GM23338 (cell line): ENCODE measurements at regions not wholly inside any gene's neighbourhood (a gene's known extent, or its start where the extent isn't known, plus 50 kb on each side); places are given as distances from the start of the nearest gene placed in this dataset.

Source experiments
- ATAC-seq: fragments of 200-7000 bp; cut with Tn5 transposase; 3 replicates; pipeline ENCODE4 v1.9.1; 2020
- DNase-seq: peaks from one replicate; pipeline ENCODE4 v3.0.0-alpha.2; 2015; ENCODE audit warnings: low spot score
- H2AFZ ChIP-seq: fragments of 200-600 bp; sonication (generic); 2 replicates; pipeline ENCODE4 v1.8.0; 2016; ENCODE audit warnings: antibody characterized with exemption, mild to moderate bottlenecking, moderate library complexity
- H3F3A ChIP-seq: fragments of 200-600 bp; sonication (generic); replicated peaks from 2 replicates; pipeline ENCODE4 v1.8.0; 2017; ENCODE audit warnings: antibody characterized with exemption, mixed run types, low read depth
- H3K27ac ChIP-seq: fragments of 200-600 bp; sonication (generic); 2 replicates; pipeline ENCODE4 v1.6.1; 2016; ENCODE audit warnings: low read depth
- H3K27me3 ChIP-seq: fragments of 200-600 bp; sonication (generic); 2 replicates; pipeline ENCODE4 v1.8.0; 2016; ENCODE audit warnings: mild to moderate bottlenecking, mixed run types, moderate library complexity; ENCODE audit not compliant: insufficient read depth
- H3K36me3 ChIP-seq: fragments of 200-600 bp; sonication (generic); 2 replicates; pipeline ENCODE4 v1.8.0; 2016; ENCODE audit warnings: mild to moderate bottlenecking; ENCODE audit not compliant: insufficient read depth
- H3K4me1 ChIP-seq: fragments of 200-600 bp; sonication (generic); 2 replicates; pipeline ENCODE4 v1.8.0; 2016; ENCODE audit warnings: mild to moderate bottlenecking, moderate library complexity; ENCODE audit not compliant: insufficient read depth
- H3K4me2 ChIP-seq: fragments of 200-600 bp; sonication (generic); 2 replicates; pipeline ENCODE4 v1.7.1; 2017; ENCODE audit warnings: mixed run types
- H3K4me3 ChIP-seq: fragments of 200-600 bp; sonication (generic); 2 replicates; pipeline ENCODE4 v1.6.1; 2016; ENCODE audit warnings: mixed run types
- H3K79me2 ChIP-seq: fragments of 200-600 bp; sonication (generic); replicated peaks from 2 replicates; pipeline ENCODE4 v1.8.0; 2017; ENCODE audit warnings: mild to moderate bottlenecking; ENCODE audit not compliant: insufficient read depth
- H3K9me2 ChIP-seq: fragments of 200-600 bp; sonication (generic); 2 replicates; pipeline ENCODE4 v1.8.0; 2017; ENCODE audit not compliant: insufficient read depth
- H4K20me1 ChIP-seq: fragments of 200-600 bp; sonication (generic); replicated peaks from 2 replicates; pipeline ENCODE4 v1.8.0; 2017; ENCODE audit warnings: mild to moderate bottlenecking; ENCODE audit not compliant: insufficient read depth
- H3K27ac Mint-ChIP-seq: 2 replicates; pipeline ENCODE4 v1.8.0; 2020; ENCODE audit warnings: inconsistent platforms, mild to moderate bottlenecking, moderate library complexity, mixed read lengths
- H3K27me3 Mint-ChIP-seq: 3 replicates; pipeline ENCODE4 v1.8.0; 2022; ENCODE audit warnings: low read depth, mild to moderate bottlenecking, moderate library complexity, mixed read lengths, inconsistent platforms; ENCODE audit not compliant: insufficient read depth, poor library complexity
- H3K36me3 Mint-ChIP-seq: 3 replicates; pipeline ENCODE4 v1.8.0; 2021; ENCODE audit warnings: low read depth, mild to moderate bottlenecking, inconsistent platforms, moderate library complexity, mixed read lengths
- H3K4me1 Mint-ChIP-seq: 3 replicates; pipeline ENCODE4 v1.8.0; 2020; ENCODE audit warnings: mild to moderate bottlenecking, inconsistent platforms, mixed read lengths
- H3K4me3 Mint-ChIP-seq: 3 replicates; pipeline ENCODE4 v1.8.0; 2021; ENCODE audit warnings: moderate library complexity, mild to moderate bottlenecking, inconsistent platforms, mixed read lengths
- H3K9me3 Mint-ChIP-seq: 3 replicates; pipeline ENCODE4 v1.8.0; 2020; ENCODE audit warnings: moderate library complexity, mild to moderate bottlenecking, inconsistent platforms, mixed read lengths
- CREB1 ChIP-seq: fragments of 250-450 bp; sonication (Bioruptor Pico); IDR thresholded peaks from 2 replicates; pipeline ENCODE4 v1.5.0; 2020; ENCODE audit warnings: low read depth, mild to moderate bottlenecking, moderate library complexity
- EZH2phosphoT487 ChIP-seq: fragments of 200-600 bp; sonication (generic); IDR thresholded peaks from one replicate; pipeline ENCODE4 v1.8.1; 2018; ENCODE audit warnings: antibody characterized with exemption; ENCODE audit not compliant: unreplicated experiment
- POLR2AphosphoS5 ChIP-seq: IDR thresholded peaks from 2 replicates; pipeline ENCODE4 v1.6.1; 2016; ENCODE audit warnings: antibody characterized with exemption, low read depth
- REST ChIP-seq: IDR thresholded peaks from one replicate; pipeline ENCODE4 v1.6.1; 2018; ENCODE audit warnings: antibody characterized with exemption; ENCODE audit not compliant: unreplicated experiment
- TF ChIP-seq, protein P1 (sequence below): fragments of 250-450 bp; sonication (Bioruptor Pico); IDR thresholded peaks from 2 replicates; pipeline ENCODE4 v1.5.0; 2020; ENCODE audit warnings: mild to moderate bottlenecking, moderate library complexity

GRCh38 chr6:89025633-89026032 is 54.9 kb upstream of the PNRC1 start:
- Histone ChIP-seq H2AFZ (peak overlapping the region; percentile 60; the same call in 1 of the 2 replicates), H3K27me3 (no peaks in the 10 kb centered on the region), H4K20me1 (no peaks in the 10 kb centered on the region), H3F3A (no peaks in the 10 kb centered on the region), H3K9me2 (no peaks in the 10 kb centered on the region), H3K4me2 (no peak overlapping the region), H3K27ac (no peak overlapping the region), H3K4me3 (no peak overlapping the region), H3K36me3 (no peaks in the 10 kb centered on the region), H3K79me2 (no peaks in the 10 kb centered on the region), H3K4me1 (peaks cover 23% of the 10 kb centered on the region; the same call in 1 of the 2 replicates)
- H3K4me3 Mint-ChIP-seq, result no peak overlapping the region
- no peak for DNase-seq
- H3K4me1 Mint-ChIP-seq, result peaks cover 24% of the 10 kb centered on the region
- H3K36me3 Mint-ChIP-seq, result no peaks in the 10 kb centered on the region
- H3K27ac Mint-ChIP-seq, result no peak overlapping the region
- H3K9me3 Mint-ChIP-seq, result no peaks in the 10 kb centered on the region
- no peak for ATAC-seq
- TF ChIP-seq EZH2phosphoT487, result no peak
- no peak for TF ChIP-seq REST
- H3K27me3 Mint-ChIP-seq, result peaks cover 5% of the 10 kb centered on the region

DNA sequence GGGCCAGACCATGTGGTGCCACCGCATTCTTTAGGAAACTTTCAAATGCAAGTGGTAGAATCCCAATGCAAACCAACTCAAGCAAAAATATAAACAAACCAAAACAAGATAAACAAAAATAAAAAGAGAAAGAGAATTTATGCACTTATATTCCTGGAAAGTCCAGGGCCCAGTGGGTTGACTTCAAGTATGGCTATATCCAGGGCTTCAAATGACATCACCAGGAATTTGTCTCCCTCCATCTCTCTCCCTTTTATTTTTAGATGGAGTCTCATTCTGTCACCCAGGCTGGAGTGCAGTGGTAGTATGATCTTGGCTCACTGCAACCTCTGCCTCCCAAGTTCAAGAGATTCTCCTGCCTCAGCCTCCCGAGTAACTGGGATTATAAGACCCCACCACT is 56.1 kb upstream of the PNRC1 start:
- no peak overlapping the region for H3K27ac ChIP-seq
- H3K4me3 Mint-ChIP-seq, result no peak overlapping the region

More for the DNA sequence above, 56.1 kb upstream of the PNRC1 start:
- H2AFZ ChIP-seq, result no peak overlapping the region
- peaks cover 23% of the 10 kb centered on the region; the same call in 1 of the 2 replicates for H3K4me1 ChIP-seq
- no peak for TF ChIP-seq CREB1 (CRISPR knock-in tag)
- TF ChIP-seq REST, result no peak
- TF ChIP-seq, protein P1, sequence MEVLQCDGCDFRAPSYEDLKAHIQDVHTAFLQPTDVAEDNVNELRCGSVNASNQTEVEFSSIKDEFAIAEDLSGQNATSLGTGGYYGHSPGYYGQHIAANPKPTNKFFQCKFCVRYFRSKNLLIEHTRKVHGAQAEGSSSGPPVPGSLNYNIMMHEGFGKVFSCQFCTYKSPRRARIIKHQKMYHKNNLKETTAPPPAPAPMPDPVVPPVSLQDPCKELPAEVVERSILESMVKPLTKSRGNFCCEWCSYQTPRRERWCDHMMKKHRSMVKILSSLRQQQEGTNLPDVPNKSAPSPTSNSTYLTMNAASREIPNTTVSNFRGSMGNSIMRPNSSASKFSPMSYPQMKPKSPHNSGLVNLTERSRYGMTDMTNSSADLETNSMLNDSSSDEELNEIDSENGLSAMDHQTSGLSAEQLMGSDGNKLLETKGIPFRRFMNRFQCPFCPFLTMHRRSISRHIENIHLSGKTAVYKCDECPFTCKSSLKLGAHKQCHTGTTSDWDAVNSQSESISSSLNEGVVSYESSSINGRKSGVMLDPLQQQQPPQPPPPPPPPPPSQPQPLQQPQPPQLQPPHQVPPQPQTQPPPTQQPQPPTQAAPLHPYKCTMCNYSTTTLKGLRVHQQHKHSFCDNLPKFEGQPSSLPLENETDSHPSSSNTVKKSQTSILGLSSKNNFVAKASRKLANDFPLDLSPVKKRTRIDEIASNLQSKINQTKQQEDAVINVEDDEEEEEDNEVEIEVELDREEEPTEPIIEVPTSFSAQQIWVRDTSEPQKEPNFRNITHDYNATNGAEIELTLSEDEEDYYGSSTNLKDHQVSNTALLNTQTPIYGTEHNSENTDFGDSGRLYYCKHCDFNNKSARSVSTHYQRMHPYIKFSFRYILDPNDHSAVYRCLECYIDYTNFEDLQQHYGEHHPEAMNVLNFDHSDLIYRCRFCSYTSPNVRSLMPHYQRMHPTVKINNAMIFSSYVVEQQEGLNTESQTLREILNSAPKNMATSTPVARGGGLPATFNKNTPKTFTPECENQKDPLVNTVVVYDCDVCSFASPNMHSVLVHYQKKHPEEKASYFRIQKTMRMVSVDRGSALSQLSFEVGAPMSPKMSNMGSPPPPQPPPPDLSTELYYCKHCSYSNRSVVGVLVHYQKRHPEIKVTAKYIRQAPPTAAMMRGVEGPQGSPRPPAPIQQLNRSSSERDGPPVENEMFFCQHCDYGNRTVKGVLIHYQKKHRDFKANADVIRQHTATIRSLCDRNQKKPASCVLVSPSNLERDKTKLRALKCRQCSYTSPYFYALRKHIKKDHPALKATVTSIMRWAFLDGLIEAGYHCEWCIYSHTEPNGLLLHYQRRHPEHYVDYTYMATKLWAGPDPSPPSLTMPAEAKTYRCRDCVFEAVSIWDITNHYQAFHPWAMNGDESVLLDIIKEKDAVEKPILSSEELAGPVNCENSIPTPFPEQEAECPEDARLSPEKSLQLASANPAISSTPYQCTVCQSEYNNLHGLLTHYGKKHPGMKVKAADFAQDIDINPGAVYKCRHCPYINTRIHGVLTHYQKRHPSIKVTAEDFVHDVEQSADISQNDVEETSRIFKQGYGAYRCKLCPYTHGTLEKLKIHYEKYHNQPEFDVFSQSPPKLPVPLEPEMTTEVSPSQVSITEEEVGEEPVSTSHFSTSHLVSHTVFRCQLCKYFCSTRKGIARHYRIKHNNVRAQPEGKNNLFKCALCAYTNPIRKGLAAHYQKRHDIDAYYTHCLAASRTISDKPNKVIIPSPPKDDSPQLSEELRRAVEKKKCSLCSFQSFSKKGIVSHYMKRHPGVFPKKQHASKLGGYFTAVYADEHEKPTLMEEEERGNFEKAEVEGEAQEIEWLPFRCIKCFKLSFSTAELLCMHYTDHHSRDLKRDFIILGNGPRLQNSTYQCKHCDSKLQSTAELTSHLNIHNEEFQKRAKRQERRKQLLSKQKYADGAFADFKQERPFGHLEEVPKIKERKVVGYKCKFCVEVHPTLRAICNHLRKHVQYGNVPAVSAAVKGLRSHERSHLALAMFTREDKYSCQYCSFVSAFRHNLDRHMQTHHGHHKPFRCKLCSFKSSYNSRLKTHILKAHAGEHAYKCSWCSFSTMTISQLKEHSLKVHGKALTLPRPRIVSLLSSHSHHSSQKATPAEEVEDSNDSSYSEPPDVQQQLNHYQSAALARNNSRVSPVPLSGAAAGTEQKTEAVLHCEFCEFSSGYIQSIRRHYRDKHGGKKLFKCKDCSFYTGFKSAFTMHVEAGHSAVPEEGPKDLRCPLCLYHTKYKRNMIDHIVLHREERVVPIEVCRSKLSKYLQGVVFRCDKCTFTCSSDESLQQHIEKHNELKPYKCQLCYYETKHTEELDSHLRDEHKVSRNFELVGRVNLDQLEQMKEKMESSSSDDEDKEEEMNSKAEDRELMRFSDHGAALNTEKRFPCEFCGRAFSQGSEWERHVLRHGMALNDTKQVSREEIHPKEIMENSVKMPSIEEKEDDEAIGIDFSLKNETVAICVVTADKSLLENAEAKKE (CRISPR knock-in tag), result no peak
- TF ChIP-seq POLR2AphosphoS5, result no peak
- H3K79me2 ChIP-seq, result no peaks in the 10 kb centered on the region
- H3K4me2 ChIP-seq, result no peak overlapping the region
- H3K36me3 ChIP-seq, result no peaks in the 10 kb centered on the region
- Mint-ChIP-seq H3K4me1 (peaks cover 25% of the 10 kb centered on the region), H3K27ac (no peak overlapping the region), H3K9me3 (no peaks in the 10 kb centered on the region), H3K36me3 (no peaks in the 10 kb centered on the region), H3K27me3 (peaks cover 5% of the 10 kb centered on the region)
- DNase-seq (no peak), ATAC-seq (no peak)
- no peaks in the 10 kb centered on the region for H3K27me3 ChIP-seq
- no peak overlapping the region for H3K4me3 ChIP-seq
- no peaks in the 10 kb centered on the region for H3K9me2 ChIP-seq
- no peaks in the 10 kb centered on the region for H4K20me1 ChIP-seq
- no peaks in the 10 kb centered on the region for H3F3A ChIP-seq
